WERI-Rb-1 (cell line): ENCODE measurements at regions not wholly inside any gene's neighbourhood (a gene's known extent, or its start where the extent isn't known, plus 50 kb on each side); places are given as distances from the start of the nearest gene placed in this dataset.

Experiments
- DNase-seq: peaks from one replicate; pipeline ENCODE4 v3.0.0-alpha.2; 2020
- H3K27ac ChIP-seq: fragments of 250-450 bp; sonication (Bioruptor Pico); 2 replicates; pipeline ENCODE4 v1.5.1; 2020; ENCODE audit warnings: mild to moderate bottlenecking, moderate library complexity
- H3K27me3 ChIP-seq: fragments of 250-450 bp; sonication (Bioruptor Pico); 2 replicates; pipeline ENCODE4 v1.5.1; 2021; ENCODE audit warnings: mild to moderate bottlenecking, low read depth, moderate library complexity; ENCODE audit not compliant: insufficient read depth, severe bottlenecking
- H3K36me3 ChIP-seq: fragments of 250-450 bp; sonication (Bioruptor Pico); 2 replicates; pipeline ENCODE4 v1.5.1; 2020; ENCODE audit warnings: mild to moderate bottlenecking, moderate library complexity
- H3K4me3 ChIP-seq: 2 replicates; pipeline ENCODE4 v1.5.1; 2011; ENCODE audit warnings: low read depth, mild to moderate bottlenecking, control low read depth, low read length
- H3K9me3 ChIP-seq: fragments of 250-450 bp; sonication (Bioruptor Pico); 2 replicates; pipeline ENCODE4 v1.5.1; 2021; ENCODE audit warnings: mild to moderate bottlenecking, moderate library complexity; ENCODE audit not compliant: severe bottlenecking
- TF ChIP-seq, protein P1 (sequence below): IDR thresholded peaks from 2 replicates; pipeline ENCODE4 v1.5.1; 2011; ENCODE audit warnings: low read depth, mild to moderate bottlenecking, control low read depth, inconsistent platforms, low read length

DNA sequence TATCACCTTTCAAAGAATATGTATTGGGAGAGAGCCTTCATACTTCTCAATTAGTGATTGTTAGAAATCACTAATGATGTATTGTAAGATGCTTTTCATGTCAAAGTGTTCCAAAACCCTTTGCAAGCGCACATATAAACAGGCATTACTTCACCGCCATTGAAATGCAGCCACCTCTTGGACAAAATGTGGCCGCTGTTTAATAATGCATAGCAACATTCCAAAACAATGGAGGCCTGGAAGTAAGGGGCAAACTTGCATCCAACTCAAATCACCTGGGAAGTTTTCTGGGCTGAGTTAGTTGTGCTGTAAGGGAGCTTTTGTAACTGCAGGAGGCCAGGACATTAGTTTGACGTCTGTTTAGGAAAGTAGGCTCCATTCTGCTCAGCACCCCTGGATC is 438.1 kb downstream of the FGF9 start:
- no peak for DNase-seq
- H3K4me3 ChIP-seq, result no peak overlapping the region

DNA sequence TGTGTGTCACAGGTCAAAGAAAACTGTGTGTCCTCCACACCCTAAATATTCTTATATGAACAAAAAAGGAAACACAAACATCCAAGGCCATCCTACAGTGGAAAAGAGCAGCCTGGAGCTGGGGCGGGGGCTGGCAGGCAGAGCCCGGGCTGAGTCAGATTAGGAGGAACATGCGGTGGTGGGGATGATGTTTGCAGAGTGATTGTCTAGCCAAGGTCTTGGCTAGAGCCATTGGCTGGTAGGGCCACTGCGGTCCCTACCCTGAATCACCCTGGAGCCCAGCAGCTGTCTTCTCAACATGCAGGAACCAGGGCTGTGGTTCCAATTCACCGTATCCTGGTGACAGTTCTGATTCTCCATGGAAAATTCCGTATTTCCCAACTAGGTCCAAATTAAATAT is 439.5 kb downstream of the FGF9 start:
- DNase-seq, result no peak
- Histone ChIP-seq H3K27ac (no peak overlapping the region), H3K36me3 (no peaks in the 10 kb centered on the region), H3K4me3 (no peak overlapping the region), H3K27me3 (peaks cover 100% of the 10 kb centered on the region), H3K9me3 (no peaks in the 10 kb centered on the region)
- TF ChIP-seq, protein P1, sequence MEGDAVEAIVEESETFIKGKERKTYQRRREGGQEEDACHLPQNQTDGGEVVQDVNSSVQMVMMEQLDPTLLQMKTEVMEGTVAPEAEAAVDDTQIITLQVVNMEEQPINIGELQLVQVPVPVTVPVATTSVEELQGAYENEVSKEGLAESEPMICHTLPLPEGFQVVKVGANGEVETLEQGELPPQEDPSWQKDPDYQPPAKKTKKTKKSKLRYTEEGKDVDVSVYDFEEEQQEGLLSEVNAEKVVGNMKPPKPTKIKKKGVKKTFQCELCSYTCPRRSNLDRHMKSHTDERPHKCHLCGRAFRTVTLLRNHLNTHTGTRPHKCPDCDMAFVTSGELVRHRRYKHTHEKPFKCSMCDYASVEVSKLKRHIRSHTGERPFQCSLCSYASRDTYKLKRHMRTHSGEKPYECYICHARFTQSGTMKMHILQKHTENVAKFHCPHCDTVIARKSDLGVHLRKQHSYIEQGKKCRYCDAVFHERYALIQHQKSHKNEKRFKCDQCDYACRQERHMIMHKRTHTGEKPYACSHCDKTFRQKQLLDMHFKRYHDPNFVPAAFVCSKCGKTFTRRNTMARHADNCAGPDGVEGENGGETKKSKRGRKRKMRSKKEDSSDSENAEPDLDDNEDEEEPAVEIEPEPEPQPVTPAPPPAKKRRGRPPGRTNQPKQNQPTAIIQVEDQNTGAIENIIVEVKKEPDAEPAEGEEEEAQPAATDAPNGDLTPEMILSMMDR, result no peak

More for the DNA sequence above, 438.1 kb downstream of the FGF9 start:
- Histone ChIP-seq H3K27ac (no peak overlapping the region), H3K27me3 (peaks cover 100% of the 10 kb centered on the region), H3K36me3 (no peaks in the 10 kb centered on the region), H3K9me3 (no peaks in the 10 kb centered on the region)
- TF ChIP-seq, protein P1, result no peak

DNA sequence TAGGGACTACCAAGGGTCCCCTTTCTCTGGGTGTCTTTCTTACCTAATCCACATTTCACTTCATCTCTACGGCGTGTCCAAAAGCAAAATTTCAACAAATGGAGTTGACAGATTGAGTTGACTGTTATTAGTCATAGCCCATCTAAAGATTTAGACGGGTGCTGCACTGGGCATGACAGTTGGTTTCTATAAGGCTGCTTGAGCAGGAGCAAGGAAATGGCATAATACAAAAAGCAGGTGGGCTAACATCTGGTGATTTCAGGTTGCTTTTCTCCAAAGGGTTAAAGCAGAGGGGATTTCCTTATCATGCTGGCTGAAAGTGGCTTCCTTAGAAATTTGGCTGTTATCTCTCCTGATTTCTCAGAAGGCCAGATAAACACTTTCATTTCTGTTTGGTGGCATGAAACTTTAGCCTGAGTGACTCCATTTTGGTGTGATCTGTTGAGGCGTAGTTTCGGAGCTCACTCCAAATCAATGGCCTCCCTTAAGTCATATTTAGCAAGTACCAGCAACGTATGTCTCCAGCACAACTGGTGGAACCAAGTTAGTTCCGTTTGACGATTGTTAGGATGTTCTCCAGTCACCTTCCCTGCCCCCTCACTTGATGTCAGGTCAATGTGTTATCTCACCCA is 440.4 kb downstream of the FGF9 start:
- H3K4me3 ChIP-seq, result no peak overlapping the region
- peaks cover 100% of the 10 kb centered on the region for H3K27me3 ChIP-seq
- no peaks in the 10 kb centered on the region for H3K36me3 ChIP-seq
- H3K27ac ChIP-seq, result no peak overlapping the region
- DNase-seq, result no peak
- TF ChIP-seq, protein P1, result no peak
- H3K9me3 ChIP-seq, result no peaks in the 10 kb centered on the region

DNA sequence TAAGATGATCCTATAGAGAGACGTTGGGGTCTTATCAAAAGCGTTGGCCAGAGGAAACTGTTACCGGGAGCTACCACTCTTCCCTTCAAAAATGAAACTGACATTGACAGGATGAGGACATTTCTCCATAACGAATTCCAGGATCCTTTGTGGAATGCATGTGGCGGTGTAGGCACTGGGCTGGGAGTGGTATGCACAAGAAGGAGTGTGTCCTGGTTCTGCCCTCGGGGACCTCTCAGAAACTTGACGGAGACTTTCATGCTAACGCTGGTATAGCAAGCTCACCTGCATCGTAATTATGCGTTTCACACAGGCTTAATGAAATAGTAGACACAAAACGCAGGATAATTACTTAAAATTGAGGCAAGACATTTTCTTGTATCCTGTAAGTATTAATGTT is 441.1 kb downstream of the FGF9 start:
- H3K36me3 ChIP-seq, result no peaks in the 10 kb centered on the region
- no peaks in the 10 kb centered on the region for H3K9me3 ChIP-seq
- H3K27me3 ChIP-seq, result peaks cover 100% of the 10 kb centered on the region
- DNase-seq, result no peak
- H3K27ac ChIP-seq, result no peak overlapping the region
- H3K4me3 ChIP-seq, result no peak overlapping the region
- TF ChIP-seq, protein P1, result no peak

DNA sequence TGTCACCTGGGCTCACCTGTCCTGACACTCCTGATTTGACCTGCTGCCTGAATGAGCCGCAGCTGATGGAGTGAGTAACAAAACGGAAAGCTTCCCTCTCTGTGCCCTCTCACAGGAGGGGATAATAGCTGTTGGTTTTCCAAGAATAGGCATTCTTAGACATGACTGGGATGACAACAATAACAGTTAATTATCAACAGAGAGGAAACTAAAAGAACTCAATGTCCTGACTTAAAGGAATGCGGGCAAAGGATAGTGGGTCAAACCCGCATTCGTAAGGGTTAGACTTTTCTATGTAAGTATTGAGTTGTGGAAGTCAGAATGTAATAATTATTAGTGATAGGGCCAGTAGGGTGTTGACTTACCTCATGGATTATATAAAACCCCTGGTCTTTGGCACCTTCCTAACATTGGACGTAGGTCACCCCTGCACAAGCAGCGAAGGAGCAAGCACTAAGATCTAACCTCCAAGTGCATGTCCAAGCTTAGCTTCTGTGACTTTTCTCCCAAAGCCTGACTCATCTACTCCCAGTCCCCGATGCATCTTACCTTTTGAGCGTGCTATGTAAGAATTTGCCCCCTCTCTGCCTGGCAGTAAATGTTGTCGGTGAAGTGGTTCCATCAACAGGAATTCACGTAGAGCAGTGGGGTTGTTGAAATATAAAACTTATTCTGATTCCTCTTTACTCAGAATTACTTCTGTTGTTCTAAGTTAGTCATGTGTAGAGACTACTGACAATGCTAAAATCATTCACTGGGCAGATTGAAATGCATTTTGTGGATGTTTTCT is 442.3 kb downstream of the FGF9 start:
- H3K4me3 ChIP-seq, result no peak overlapping the region
- no peak for DNase-seq
- no peak overlapping the region for H3K27ac ChIP-seq
- no peaks in the 10 kb centered on the region for H3K9me3 ChIP-seq
- H3K36me3 ChIP-seq, result no peaks in the 10 kb centered on the region
- peaks cover 100% of the 10 kb centered on the region for H3K27me3 ChIP-seq
- TF ChIP-seq, protein P1, result no peak
